Muscle of leg (tissue), 3 donors: ENCODE measurements at regions not wholly inside any gene's neighbourhood (a gene's known extent, or its start where the extent isn't known, plus 50 kb on each side); places are given as distances from the start of the nearest gene placed in this dataset.
A peak's percentile ranks its signal among the peaks of the same experiment; 100 is the strongest.

Experiments
- DNase-seq: peaks from one replicate; pipeline ENCODE4 v3.0.0; 2013
- H3K27ac ChIP-seq: one replicate; pipeline ENCODE4 v1.5.1; 2013; ENCODE audit warnings: mild to moderate bottlenecking, low read length, control low read depth
- H3K27me3 ChIP-seq: one replicate; pipeline ENCODE4 v1.6.1; 2013; ENCODE audit warnings: low read length; ENCODE audit not compliant: control insufficient read depth, insufficient read depth
- H3K36me3 ChIP-seq: one replicate; pipeline ENCODE4 v1.6.1; 2013; ENCODE audit warnings: low read length; ENCODE audit not compliant: control insufficient read depth, insufficient read depth
- H3K4me1 ChIP-seq: one replicate; pipeline ENCODE4 v1.6.1; 2013; ENCODE audit warnings: low read length; ENCODE audit not compliant: control insufficient read depth, insufficient read depth
- H3K4me3 ChIP-seq: one replicate; pipeline ENCODE4 v1.5.1; 2013; ENCODE audit warnings: low read length, control low read depth
- H3K9me3 ChIP-seq: replicated peaks from 2 replicates; pipeline ENCODE4 v1.6.1; 2013; ENCODE audit warnings: low read depth, low read length; ENCODE audit not compliant: control insufficient read depth
- WGBS: methylation state at CpG from one replicate; pipeline ENCODE4 v1.1.5; 2013; ENCODE audit warnings: missing lambda C conversion rate; ENCODE audit not compliant: insufficient coverage; 5-methylcytosine and 5-hydroxymethylcytosine counted together

GRCh38 chr6:113664909-113665308 lies 192.2 kb upstream of the MARCKS start:
- Histone ChIP-seq H3K4me1 (peaks cover 9% of the 10 kb centered on the region), H3K27ac (no peak overlapping the region), H3K4me3 (no peak overlapping the region), H3K27me3 (no peaks in the 10 kb centered on the region), H3K36me3 (no peaks in the 10 kb centered on the region), H3K9me3 (no peaks in the 10 kb centered on the region)
- DNase-seq, result no peak
- no CpG with 5 or more reads among the region's 2 CpGs for WGBS

GRCh38 chr6:113668641-113669408 lies 188.3 kb upstream of the MARCKS start:
- Histone ChIP-seq H3K4me3 (no peak overlapping the region), H3K4me1 (peaks cover 21% of the 10 kb centered on the region), H3K36me3 (no peaks in the 10 kb centered on the region), H3K27me3 (no peaks in the 10 kb centered on the region), H3K9me3 (no peaks in the 10 kb centered on the region), H3K27ac (peak overlapping the region; percentile 83)
- WGBS, result no CpG with 5 or more reads among the region's 1 CpG
- peak; percentile 72 for DNase-seq

GRCh38 chr6:113669606-113670005 lies 187.5 kb upstream of the MARCKS start:
- DNase-seq, result peak; percentile 76
- 60% methylated on average over 1 of the region's 2 CpGs for WGBS
- Histone ChIP-seq H3K4me3 (no peak overlapping the region), H3K9me3 (no peaks in the 10 kb centered on the region), H3K4me1 (peaks cover 19% of the 10 kb centered on the region), H3K27ac (peak overlapping the region; percentile 83), H3K27me3 (no peaks in the 10 kb centered on the region), H3K36me3 (no peaks in the 10 kb centered on the region)

GRCh38 chr6:113671421-113671820 lies 185.7 kb upstream of the MARCKS start:
- H3K27ac ChIP-seq, result peak overlapping the region; percentile 60
- H3K27me3 ChIP-seq, result no peaks in the 10 kb centered on the region
- no peaks in the 10 kb centered on the region for H3K9me3 ChIP-seq
- H3K4me3 ChIP-seq, result no peak overlapping the region
- WGBS, result no CpG with 5 or more reads among the region's 1 CpG
- peak; percentile 65 for DNase-seq
- H3K36me3 ChIP-seq, result no peaks in the 10 kb centered on the region
- peaks cover 20% of the 10 kb centered on the region for H3K4me1 ChIP-seq

- DNase-seq, result peak; percentile 96
- WGBS, result 31% methylated on average over 4 of the region's 8 CpGs
- peaks cover 28% of the 10 kb centered on the region for H3K4me1 ChIP-seq
- no peaks in the 10 kb centered on the region for H3K36me3 ChIP-seq
- no peaks in the 10 kb centered on the region for H3K9me3 ChIP-seq
- H3K27ac ChIP-seq, result peak overlapping the region; percentile 80
- H3K27me3 ChIP-seq, result no peaks in the 10 kb centered on the region
- H3K4me3 ChIP-seq, result peak overlapping the region; percentile 27
Measured at GRCh38 chr6:113672491-113673149, 184.5 kb upstream of the MARCKS start.

GRCh38 chr6:113674075-113674474 lies 183.1 kb upstream of the MARCKS start:
- Histone ChIP-seq H3K27ac (no peak overlapping the region), H3K36me3 (no peaks in the 10 kb centered on the region), H3K4me1 (peaks cover 29% of the 10 kb centered on the region), H3K4me3 (no peak overlapping the region), H3K27me3 (no peaks in the 10 kb centered on the region), H3K9me3 (no peaks in the 10 kb centered on the region)
- no peak for DNase-seq
- WGBS, result 84% methylated on average over 4 of the region's 4 CpGs

GRCh38 chr6:113676057-113676456 lies 181.1 kb upstream of the MARCKS start:
- Histone ChIP-seq H3K4me3 (no peak overlapping the region), H3K9me3 (no peaks in the 10 kb centered on the region), H3K27ac (no peak overlapping the region), H3K4me1 (peaks cover 24% of the 10 kb centered on the region), H3K36me3 (no peaks in the 10 kb centered on the region), H3K27me3 (no peaks in the 10 kb centered on the region)
- no CpG with 5 or more reads among the region's 4 CpGs for WGBS
- no peak for DNase-seq

GRCh38 chr6:113676968-113677367 lies 180.2 kb upstream of the MARCKS start:
- Histone ChIP-seq H3K4me1 (peaks cover 20% of the 10 kb centered on the region), H3K27me3 (no peaks in the 10 kb centered on the region), H3K36me3 (no peaks in the 10 kb centered on the region), H3K27ac (peak overlapping the region; percentile 63), H3K4me3 (no peak overlapping the region), H3K9me3 (no peaks in the 10 kb centered on the region)
- peak; percentile 79 for DNase-seq
- no CpG with 5 or more reads among the region's 1 CpG for WGBS

GRCh38 chr6:113679051-113679450 lies 178.1 kb upstream of the MARCKS start:
- Histone ChIP-seq H3K27me3 (no peaks in the 10 kb centered on the region), H3K4me1 (peaks cover 12% of the 10 kb centered on the region), H3K4me3 (no peak overlapping the region), H3K36me3 (no peaks in the 10 kb centered on the region), H3K27ac (no peak overlapping the region), H3K9me3 (no peaks in the 10 kb centered on the region)
- WGBS, result no CpG with 5 or more reads among the region's 3 CpGs
- no peak for DNase-seq

GRCh38 chr6:113680301-113680700 lies 176.8 kb upstream of the MARCKS start:
- no CpG with 5 or more reads among the region's 2 CpGs for WGBS
- no peaks in the 10 kb centered on the region for H3K36me3 ChIP-seq
- no peaks in the 10 kb centered on the region for H3K9me3 ChIP-seq
- peak; percentile 52 for DNase-seq
- H3K4me3 ChIP-seq, result no peak overlapping the region
- H3K27me3 ChIP-seq, result no peaks in the 10 kb centered on the region
- no peak overlapping the region for H3K27ac ChIP-seq
- peaks cover 12% of the 10 kb centered on the region for H3K4me1 ChIP-seq
